GM23338 (cell line): ENCODE measurements at regions not wholly inside any gene's neighbourhood (a gene's known extent, or its start where the extent isn't known, plus 50 kb on each side); places are given as distances from the start of the nearest gene placed in this dataset.

ENCODE experiments used
- CTCF ChIP-seq, 2 experiments: fragments of 200-600 bp in 1 of 2; sonication (generic) in 1 of 2; conservative IDR thresholded peaks; 2 replicates each; pipeline versions ENCODE4 v1.5.1 to v1.6.1; 2016 to 2017; ENCODE audit warnings: antibody characterized with exemption in 2 of 2, low read depth in 2 of 2, mild to moderate bottlenecking in 2 of 2, moderate library complexity in 1 of 2
- EZH2phosphoT487 ChIP-seq: fragments of 200-600 bp; sonication (generic); IDR thresholded peaks from one replicate; pipeline ENCODE4 v1.8.1; 2018; ENCODE audit warnings: antibody characterized with exemption; ENCODE audit not compliant: unreplicated experiment
- POLR2AphosphoS5 ChIP-seq: IDR thresholded peaks from 2 replicates; pipeline ENCODE4 v1.6.1; 2016; ENCODE audit warnings: antibody characterized with exemption, low read depth
- REST ChIP-seq: IDR thresholded peaks from one replicate; pipeline ENCODE4 v1.6.1; 2018; ENCODE audit warnings: antibody characterized with exemption; ENCODE audit not compliant: unreplicated experiment

- TF ChIP-seq CTCF (conservative IDR thresholded peaks at IDR 0.05; ENCODE audit: low read depth in 2 of 2) (no peak), EZH2phosphoT487 (no peak), POLR2AphosphoS5 (no peak), REST (no peak)
These were observed 489.5 kb downstream of the CDH26 start for GRCh38 chr20:60447703-60448102.
